Forelimb muscle (tissue), 1 donor: ENCODE measurements at regions not wholly inside any gene's neighbourhood (a gene's known extent, or its start where the extent isn't known, plus 50 kb on each side); places are given as distances from the start of the nearest gene placed in this dataset.

ENCODE experiments used
- DNase-seq: peaks from one replicate; pipeline ENCODE4 v3.0.0-alpha.2; 2013; ENCODE audit warnings: low read depth

DNA sequence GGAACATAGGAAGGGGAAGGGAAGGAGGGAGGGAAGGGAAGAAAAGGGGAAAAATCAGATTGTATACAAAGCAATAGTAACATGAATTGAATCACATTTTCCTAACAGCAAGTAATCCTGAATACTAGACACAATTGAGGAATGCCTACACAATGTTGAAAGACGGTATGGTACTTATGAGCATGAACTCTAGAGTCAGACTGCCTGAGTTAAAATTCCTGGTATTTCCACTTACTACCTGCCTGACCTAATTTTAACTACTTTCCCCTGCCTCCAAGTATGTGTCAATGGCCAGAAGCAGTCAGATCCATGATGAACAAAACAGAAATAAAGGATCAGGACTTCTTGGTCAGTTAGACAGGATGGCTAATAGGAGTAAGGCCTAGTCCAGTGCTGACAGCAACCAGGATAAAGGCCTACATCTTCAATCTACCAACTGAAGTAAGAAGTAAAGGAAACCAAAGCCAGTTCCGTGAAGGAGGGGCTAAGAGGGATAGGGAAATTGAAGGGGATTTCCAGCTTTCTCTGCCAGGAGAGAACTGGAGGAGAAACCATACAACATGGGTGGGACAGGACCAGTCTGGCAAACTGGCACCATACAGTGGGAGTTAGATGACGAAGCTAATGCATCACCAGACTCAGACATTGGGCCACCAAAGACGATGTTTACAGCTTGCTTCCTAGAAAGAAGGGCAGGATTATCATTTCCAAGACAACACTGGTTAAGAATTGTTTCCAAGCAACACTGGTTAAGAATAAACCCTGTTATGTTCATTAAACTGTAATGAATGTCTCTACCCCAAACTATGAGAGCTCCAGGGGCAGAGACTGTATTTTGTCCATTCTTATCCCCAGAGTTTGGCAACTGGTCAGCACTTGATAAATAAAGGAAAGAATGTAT lies 151.6 kb upstream of the UBE2E2 start:
- DNase-seq: no peak

DNA sequence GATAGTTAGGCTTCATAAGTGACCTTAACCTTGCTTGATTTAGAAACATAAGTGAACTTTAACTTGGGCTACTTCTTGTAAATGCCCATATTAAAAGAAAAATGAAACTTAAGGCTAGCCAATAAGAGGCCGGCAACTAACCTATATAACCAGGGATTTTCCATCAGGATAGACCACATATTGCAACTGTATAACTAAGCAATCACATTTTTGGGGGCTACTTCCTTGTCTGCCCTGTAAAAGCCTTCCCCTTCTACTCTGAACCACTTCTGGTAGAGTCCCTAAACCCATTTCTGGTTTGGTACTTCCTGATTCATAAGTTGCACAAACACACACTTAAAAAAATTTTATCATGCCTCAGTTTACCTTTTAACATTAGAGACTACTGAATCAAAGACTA lies 150.9 kb upstream of the UBE2E2 start:
- DNase-seq: no peak

DNA sequence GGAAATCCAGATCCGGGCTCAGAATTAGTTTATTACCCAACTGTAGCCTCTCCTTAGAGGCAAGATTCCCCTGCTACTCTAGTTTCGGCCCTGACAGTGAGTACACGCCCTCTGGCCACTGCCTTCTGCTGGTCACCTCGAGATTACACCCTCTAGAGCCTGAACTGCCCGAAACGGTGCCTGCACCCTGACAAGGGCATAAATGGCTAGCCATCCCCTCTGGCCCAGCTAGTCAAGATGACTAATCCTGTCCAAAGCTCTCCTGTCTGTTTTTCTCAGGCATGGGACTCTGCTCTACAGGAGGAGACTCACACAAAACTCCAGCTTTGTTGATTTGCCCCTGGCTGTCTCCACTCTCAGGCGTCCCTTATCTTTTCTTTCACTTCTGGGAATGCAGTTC lies 150.5 kb upstream of the UBE2E2 start:
- no peak for DNase-seq

GRCh38 chr3:23055733-23056376 lies 147.3 kb upstream of the UBE2E2 start:
- DNase-seq: no peak

- no peak for DNase-seq
These were observed 140.5 kb upstream of the UBE2E2 start for GRCh38 chr3:23062582-23062981.

GRCh38 chr3:23062982-23063381 lies 140.1 kb upstream of the UBE2E2 start:
- no peak for DNase-seq

- no peak for DNase-seq
These were observed 136.0 kb upstream of the UBE2E2 start for GRCh38 chr3:23067116-23067515.

DNA sequence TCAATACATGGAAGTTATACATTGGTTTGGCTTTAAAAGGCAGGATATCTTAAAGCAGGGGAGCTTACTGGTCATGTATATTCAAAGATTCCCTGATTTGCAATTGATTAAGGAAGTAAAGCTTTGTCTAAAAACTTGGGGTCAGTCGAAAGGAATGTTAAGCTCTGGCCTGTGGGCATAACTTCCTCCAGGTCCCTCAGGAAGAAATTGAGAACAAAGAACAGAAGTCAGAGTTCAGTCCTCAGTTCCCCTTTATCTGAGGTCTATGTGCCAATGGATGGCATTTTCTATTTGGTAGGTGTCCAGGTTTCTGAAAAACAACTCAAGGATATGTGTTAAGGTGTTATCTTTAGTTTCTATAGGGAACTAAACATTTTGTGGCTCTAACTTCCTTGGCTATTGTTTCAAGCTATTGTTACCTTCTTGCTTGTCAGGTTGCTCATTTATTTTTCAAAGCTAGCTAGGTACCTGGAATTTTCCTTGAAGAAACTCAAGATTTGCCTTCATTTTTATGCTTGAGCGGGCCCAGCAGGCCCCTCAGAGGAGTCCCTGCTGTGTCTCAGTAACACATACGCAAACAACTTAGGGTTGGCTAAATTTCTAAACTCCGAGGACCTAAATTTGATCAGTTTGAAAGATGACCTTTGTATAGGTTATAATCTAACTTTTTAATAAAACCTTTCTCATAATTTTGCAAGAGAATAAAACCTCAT lies 135.0 kb upstream of the UBE2E2 start:
- no peak for DNase-seq

GRCh38 chr3:23071296-23071695 lies 131.8 kb upstream of the UBE2E2 start:
- no peak for DNase-seq

GRCh38 chr3:23071758-23072157 lies 131.4 kb upstream of the UBE2E2 start:
- DNase-seq: no peak

- DNase-seq: no peak
These were observed 130.4 kb upstream of the UBE2E2 start for GRCh38 chr3:23072693-23073092.

GRCh38 chr3:23073724-23074305 lies 129.3 kb upstream of the UBE2E2 start:
- DNase-seq: no peak

DNA sequence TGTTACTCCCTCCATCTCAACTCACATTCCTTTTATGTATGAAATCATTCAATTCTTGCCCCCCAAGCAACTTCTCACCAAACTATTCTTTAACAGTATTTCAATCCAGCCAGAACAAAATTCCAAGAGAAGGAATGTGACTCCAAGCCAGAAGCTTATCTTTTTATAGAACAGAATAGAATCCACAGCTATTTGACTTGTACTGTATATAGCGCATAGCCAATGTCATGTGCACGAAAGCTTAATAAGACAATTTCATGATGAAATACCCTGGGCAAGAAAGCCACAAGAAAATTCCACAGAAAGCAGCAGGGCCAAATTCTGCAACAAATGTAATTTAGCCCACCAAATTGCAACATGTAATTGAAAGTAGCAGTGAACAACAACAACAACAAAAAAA lies 127.6 kb upstream of the UBE2E2 start:
- DNase-seq: no peak

DNA sequence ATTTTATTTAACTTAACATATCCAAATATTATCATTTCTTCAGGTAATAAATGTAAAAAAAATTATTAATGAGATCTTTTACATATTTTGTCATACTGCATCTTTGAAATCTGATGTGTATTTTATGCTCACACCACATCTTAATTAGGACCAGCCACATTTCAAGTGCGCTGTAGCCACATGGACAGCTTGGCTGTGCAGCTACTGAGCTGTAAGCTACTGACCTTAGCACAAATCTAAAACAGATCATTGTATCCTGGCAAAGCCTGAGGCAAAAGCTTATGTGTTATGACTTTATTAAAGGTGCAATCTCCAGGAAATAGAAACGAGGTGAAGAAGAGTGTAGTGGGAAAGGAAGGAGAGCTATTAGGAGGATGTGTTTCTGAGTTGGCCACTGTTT lies 126.7 kb upstream of the UBE2E2 start:
- DNase-seq: no peak

GRCh38 chr3:23077126-23077525 lies 126.0 kb upstream of the UBE2E2 start:
- no peak for DNase-seq

DNA sequence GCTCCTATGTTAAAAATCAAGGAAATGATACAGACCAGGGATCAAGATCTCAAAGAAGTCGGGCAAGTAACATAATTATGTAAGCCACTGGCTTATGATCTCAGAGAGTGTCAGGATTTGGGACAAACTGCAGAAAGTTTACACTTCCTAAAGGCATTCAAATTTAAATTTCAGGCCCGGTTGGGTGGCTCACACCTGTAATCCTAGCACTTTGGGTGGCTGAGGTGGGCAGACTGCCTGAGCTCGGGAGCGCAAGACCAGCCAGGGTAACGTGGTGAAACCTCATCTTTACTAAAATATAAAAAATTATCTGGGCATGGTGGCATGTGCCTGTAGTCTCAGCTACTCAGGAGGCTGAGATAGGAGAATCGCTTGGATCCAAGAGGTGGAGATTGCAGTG lies 124.4 kb upstream of the UBE2E2 start:
- DNase-seq: no peak

DNA sequence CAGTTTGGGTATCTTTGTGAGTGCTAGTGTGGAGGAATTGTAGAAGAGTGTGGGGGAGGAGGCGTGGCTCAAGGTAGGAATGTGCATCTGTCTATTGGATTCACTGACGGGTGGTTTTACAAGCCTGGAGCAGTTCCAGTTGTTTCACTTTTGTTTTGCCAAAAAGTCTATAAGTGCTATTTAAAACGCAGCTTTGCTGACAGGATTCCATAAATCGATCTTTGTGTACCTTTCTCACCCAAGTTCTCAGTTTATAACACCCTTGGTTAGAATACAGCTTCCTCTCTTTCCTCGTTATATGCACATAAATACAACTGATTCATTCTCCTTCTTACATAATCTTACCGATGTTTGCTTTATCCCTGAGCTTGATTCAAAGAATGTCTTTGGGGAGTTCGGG lies 123.2 kb upstream of the UBE2E2 start:
- no peak for DNase-seq

DNA sequence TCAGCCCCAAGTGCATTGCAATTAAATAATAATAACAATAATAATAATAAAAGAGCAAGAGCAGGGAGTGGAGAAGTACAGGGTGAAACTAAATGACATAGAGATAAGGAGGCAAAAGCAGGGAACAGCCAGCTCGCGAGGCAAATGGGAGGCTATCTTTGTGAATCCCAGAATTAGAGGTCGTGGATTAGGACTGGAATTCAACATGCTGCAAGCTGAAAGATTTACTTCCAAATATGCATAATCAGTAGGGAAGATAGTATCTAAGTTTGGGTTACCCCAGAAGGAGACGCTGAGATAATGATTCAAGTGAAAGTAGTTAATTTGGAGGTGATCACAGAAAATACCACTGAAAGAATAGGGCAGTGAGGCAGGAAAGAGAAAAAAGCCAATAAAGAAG lies 119.4 kb upstream of the UBE2E2 start:
- DNase-seq: no peak

GRCh38 chr3:23084367-23084766 lies 118.8 kb upstream of the UBE2E2 start:
- no peak for DNase-seq

DNA sequence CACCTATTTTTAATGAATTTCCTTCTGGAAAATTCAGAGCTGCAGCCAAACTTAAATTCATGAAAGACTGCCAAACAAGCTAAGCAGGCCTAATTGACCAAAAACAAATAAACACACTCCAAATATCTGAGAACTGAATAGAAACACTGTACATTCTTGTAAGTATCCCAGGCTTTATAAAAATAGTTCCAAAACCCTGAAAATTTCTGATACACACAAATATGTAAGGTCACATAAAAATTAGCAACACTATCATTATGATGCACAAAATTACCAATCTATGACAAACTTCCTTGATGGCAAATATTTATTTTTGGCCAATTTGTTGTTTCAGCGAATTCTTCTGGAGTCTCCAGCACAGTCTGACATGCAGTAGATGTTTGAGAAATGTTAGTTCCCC lies 117.9 kb upstream of the UBE2E2 start:
- no peak for DNase-seq

DNA sequence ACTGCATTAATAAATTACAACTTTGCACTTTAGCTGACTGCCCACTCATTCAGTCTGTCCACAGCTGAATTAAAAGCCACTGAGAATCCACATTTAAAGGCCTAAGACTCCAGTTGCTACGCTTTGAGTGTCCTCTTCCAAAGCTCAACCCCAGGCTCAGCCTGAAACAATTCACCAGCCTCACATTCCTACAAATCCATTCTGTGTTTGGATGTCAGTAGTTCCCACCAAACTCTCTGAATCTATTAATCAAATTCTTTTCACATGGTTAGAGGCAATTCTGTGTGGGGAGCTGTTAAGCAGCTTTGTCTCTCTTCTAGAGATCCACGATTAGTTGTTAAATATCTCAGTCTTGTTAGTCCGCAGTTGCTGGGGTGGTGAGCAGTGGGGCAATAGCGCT lies 116.8 kb upstream of the UBE2E2 start:
- DNase-seq: no peak

DNA sequence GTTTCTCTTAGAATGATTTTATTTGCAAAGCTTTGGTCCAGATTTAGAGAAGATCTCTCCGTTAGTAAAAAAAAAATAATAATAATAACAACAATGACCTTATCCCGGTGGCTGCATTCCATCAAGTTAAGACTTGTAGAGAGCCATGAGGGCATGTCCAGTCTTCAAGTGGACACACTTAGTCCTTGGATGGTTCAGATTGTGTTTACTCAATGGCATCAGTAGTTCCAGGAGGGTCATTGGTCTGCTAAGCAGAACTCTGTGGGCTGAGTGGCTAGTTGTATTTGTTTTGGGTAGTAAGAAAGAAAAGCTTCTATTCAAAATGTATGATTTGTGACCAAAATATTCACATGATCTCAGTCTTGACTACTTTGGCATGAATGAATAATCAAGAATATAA lies 116.3 kb upstream of the UBE2E2 start:
- no peak for DNase-seq
